Cardiac fibroblast (primary cell): ENCODE measurements at regions not wholly inside any gene's neighbourhood (a gene's known extent, or its start where the extent isn't known, plus 50 kb on each side); places are given as distances from the start of the nearest gene placed in this dataset.

Source experiments
- DNase-seq, 2 donors: peaks; one replicate each; pipeline versions ENCODE4 v3.0.0 to v3.0.0-alpha.2; 2010; ENCODE audit warnings: low read depth in 2 of 2
- H3K4me3 ChIP-seq, 2 donors: replicated peaks in 1 of 2; 1 replicate in 1 of 2; 2 replicates in 1 of 2; pipeline ENCODE4 v1.5.1; 2011; ENCODE audit warnings: low read depth in 2 of 2, low read length in 2 of 2, mild to moderate bottlenecking in 2 of 2, moderate library complexity in 1 of 2
- CTCF ChIP-seq: IDR thresholded peaks from one replicate; pipeline ENCODE4 v1.5.1; 2011; ENCODE audit warnings: low read depth, mild to moderate bottlenecking, low read length, inconsistent platforms

- TF ChIP-seq CTCF, result no peak
- DNase-seq, result no peak
- H3K4me3 ChIP-seq, result no peak overlapping the region
Measured at GRCh38 chr18:11219571-11219970, 70.2 kb upstream of the PIEZO2 start.

GRCh38 chr18:11215216-11215615 lies 65.8 kb upstream of the PIEZO2 start:
- no peak overlapping the region for H3K4me3 ChIP-seq
- no peak for DNase-seq
- no peak for TF ChIP-seq CTCF

- no peak for TF ChIP-seq CTCF
- no peak overlapping the region for H3K4me3 ChIP-seq
- no peak for DNase-seq
Measured at GRCh38 chr18:11204020-11204419, 54.7 kb upstream of the PIEZO2 start.

- DNase-seq, result no peak
- no peak overlapping the region for H3K4me3 ChIP-seq
- TF ChIP-seq CTCF, result no peak
Measured at GRCh38 chr18:11199477-11199876, 50.1 kb upstream of the PIEZO2 start.
